ENCODE measurements at regions not wholly inside any gene's neighbourhood (a gene's known extent, or its start where the extent isn't known, plus 50 kb on each side); places are given as distances from the start of the nearest gene placed in this dataset.

- no peak for TF ChIP-seq CTCF (IDR thresholded peaks at IDR 0.05; ENCODE audit: low read depth, low read length)
- no peak for DNase-seq (ENCODE audit: extremely low read depth, low read depth)
These were observed 617.1 kb downstream of the BRD1 start for GRCh38 chr22:49210606-49211005.

DNA sequence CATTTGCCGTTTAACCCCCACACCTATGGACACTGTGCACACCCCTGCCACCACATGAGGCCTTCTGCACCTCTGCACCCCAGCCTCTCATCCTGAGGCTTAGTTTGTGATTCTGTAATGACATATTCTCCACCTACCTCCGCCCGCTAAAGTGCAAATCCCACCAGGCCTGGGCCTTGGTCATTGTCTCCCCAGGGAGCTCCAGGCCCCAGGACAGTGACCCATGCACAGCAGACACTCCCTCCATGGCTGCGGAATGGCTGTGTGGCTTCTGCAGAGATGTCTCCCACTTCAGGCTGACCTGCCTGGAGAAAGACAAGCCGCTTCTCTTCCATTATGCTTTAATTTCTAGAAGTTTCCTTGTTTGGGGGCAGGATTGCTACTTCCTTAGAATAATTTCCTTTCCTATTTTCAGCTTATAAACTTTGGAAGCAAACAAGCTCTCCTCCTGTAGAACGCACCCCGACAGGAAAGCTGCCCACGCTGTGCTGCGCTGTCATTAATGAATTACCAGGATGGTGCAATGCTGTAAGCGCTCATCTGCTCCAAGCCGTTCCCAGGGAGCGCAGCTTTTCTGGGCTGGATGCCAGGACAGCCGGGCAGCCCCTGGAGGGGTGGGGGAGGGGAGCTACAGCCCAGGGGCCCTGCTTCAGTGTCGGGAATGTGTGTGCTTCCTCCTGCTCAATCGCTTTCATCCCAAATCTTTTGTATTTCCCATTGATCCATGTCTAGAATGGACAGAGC, 618.0 kb downstream of the BRD1 start:
- DNase-seq (ENCODE audit: extremely low read depth, low read depth) = no peak
- no peak for TF ChIP-seq CTCF (IDR thresholded peaks at IDR 0.05; ENCODE audit: low read depth, low read length)

GRCh38 chr22:49208768-49209252, 618.9 kb downstream of the BRD1 start:
- DNase-seq (ENCODE audit: extremely low read depth, low read depth) = no peak
- TF ChIP-seq CTCF (IDR thresholded peaks at IDR 0.05; ENCODE audit: low read depth, low read length) = no peak

DNA sequence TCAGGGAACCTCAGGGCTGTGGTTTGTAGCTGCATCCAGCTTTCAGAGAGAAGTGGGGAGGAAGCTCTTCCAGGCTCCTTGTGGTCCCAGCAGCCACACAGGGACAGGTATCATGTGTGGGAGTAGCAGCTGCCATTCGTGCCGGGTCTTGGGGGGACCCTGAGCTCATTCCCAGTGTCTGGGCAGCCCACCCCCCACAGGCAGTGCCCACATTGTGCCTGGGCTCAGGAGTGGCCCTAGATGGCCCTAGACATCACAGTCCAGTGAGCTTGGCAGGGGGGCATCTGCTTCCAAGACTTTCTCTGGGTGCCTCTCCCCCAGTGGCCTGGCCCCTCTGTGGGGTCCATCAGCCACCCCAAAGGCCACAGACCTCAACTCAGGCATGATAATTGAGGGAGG, 619.7 kb downstream of the BRD1 start:
- no peak for DNase-seq (ENCODE audit: extremely low read depth, low read depth)
- no peak for TF ChIP-seq CTCF (IDR thresholded peaks at IDR 0.05; ENCODE audit: low read depth, low read length)

- no peak for TF ChIP-seq CTCF (IDR thresholded peaks at IDR 0.05; ENCODE audit: low read depth, low read length)
- no peak for DNase-seq (ENCODE audit: extremely low read depth, low read depth)
These were observed 620.4 kb downstream of the BRD1 start for GRCh38 chr22:49207008-49208003.

- no peak for DNase-seq (ENCODE audit: extremely low read depth, low read depth)
- no peak for TF ChIP-seq CTCF (IDR thresholded peaks at IDR 0.05; ENCODE audit: low read depth, low read length)
These were observed 621.4 kb downstream of the BRD1 start for GRCh38 chr22:49206281-49206680.

DNA sequence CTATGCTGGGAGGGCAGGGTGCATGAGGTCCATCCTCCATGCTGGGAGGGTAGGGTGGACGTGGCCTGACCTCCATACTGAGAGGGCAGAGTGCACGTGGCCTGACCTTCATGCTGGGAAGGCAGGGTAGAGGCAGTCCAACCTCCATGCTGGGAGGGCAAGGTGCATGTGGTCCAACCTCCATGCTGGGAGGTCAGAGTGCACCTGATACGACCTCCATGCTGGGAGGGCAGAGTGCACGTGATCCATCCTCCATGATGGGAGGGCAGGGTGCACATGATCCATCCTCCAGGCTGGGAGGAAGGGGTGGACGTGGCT, 622.2 kb downstream of the BRD1 start:
- no peak for TF ChIP-seq CTCF (IDR thresholded peaks at IDR 0.05; ENCODE audit: low read depth, low read length)
- no peak for DNase-seq (ENCODE audit: extremely low read depth, low read depth)
